Astrocyte (in vitro differentiated cells and primary cell): ENCODE measurements at regions not wholly inside any gene's neighbourhood (a gene's known extent, or its start where the extent isn't known, plus 50 kb on each side); places are given as distances from the start of the nearest gene placed in this dataset.

ENCODE experiments used
- DNase-seq: peaks from one replicate; pipeline ENCODE4 v3.0.0-alpha.2; 2010; ENCODE audit warnings: low read depth
- FAIRE-seq: peaks from 2 replicates; lab custom pipeline; 2011; peaks lifted over from hg19 to GRCh38; lab: Jason Lieb, UNC
- H2AFZ ChIP-seq: 2 replicates; pipeline ENCODE4 v1.6.0; 2012; ENCODE audit warnings: low read depth, low read length, inconsistent platforms
- H3K27ac ChIP-seq: 2 replicates; pipeline ENCODE4 v1.5.1; 2011; ENCODE audit warnings: low read depth, low read length, inconsistent platforms
- H3K27me3 ChIP-seq: 2 replicates; pipeline ENCODE4 v1.6.0; 2011; ENCODE audit warnings: low read length, inconsistent platforms; ENCODE audit not compliant: insufficient read depth
- H3K36me3 ChIP-seq: 2 replicates; pipeline ENCODE4 v1.5.1; 2011; ENCODE audit warnings: low read length, inconsistent platforms; ENCODE audit not compliant: insufficient read depth
- H3K4me1 ChIP-seq: 2 replicates; pipeline ENCODE4 v1.5.1; 2011; ENCODE audit warnings: low read length, inconsistent platforms; ENCODE audit not compliant: insufficient read depth
- H3K4me2 ChIP-seq: 2 replicates; pipeline ENCODE4 v1.6.0; 2012; ENCODE audit warnings: low read length, inconsistent platforms
- H3K4me3 ChIP-seq: 2 replicates; pipeline ENCODE4 v1.5.1; 2011; ENCODE audit warnings: low read depth, mild to moderate bottlenecking, low read length, inconsistent platforms; ENCODE audit not compliant: insufficient read depth
- H3K79me2 ChIP-seq: 2 replicates; pipeline ENCODE4 v1.6.0; 2012; ENCODE audit warnings: mild to moderate bottlenecking, low read length, inconsistent platforms; ENCODE audit not compliant: insufficient read depth
- H3K9ac ChIP-seq: 2 replicates; pipeline ENCODE4 v1.6.0; 2012; ENCODE audit warnings: mild to moderate bottlenecking, low read length, inconsistent platforms
- H3K9me3 ChIP-seq: 2 replicates; pipeline ENCODE4 v1.5.1; 2012; ENCODE audit warnings: low read depth, mild to moderate bottlenecking, low read length, inconsistent platforms; ENCODE audit not compliant: insufficient read depth
- H4K20me1 ChIP-seq: 2 replicates; pipeline ENCODE4 v1.6.0; 2012; ENCODE audit warnings: low read length, inconsistent platforms; ENCODE audit not compliant: insufficient read depth
- H3K27ac Mint-ChIP-seq: one replicate; pipeline ENCODE4 v1.8.0; 2021; ENCODE audit warnings: mild to moderate bottlenecking, mixed read lengths; ENCODE audit not compliant: unreplicated experiment
- H3K27me3 Mint-ChIP-seq: one replicate; pipeline ENCODE4 v1.8.0; 2021; ENCODE audit warnings: low read depth, mixed read lengths; ENCODE audit not compliant: unreplicated experiment
- H3K36me3 Mint-ChIP-seq: one replicate; pipeline ENCODE4 v1.8.0; 2021; ENCODE audit warnings: low read depth, mixed read lengths; ENCODE audit not compliant: unreplicated experiment
- H3K4me1 Mint-ChIP-seq: one replicate; pipeline ENCODE4 v1.8.0; 2021; ENCODE audit warnings: low read depth, mixed read lengths; ENCODE audit not compliant: unreplicated experiment
- H3K4me3 Mint-ChIP-seq: one replicate; pipeline ENCODE4 v1.8.0; 2021; ENCODE audit warnings: mild to moderate bottlenecking, moderate library complexity, mixed read lengths; ENCODE audit not compliant: unreplicated experiment
- H3K9me3 Mint-ChIP-seq: one replicate; pipeline ENCODE4 v1.8.0; 2021; ENCODE audit warnings: mild to moderate bottlenecking, mixed read lengths; ENCODE audit not compliant: unreplicated experiment
- EZH2 ChIP-seq: IDR thresholded peaks from 2 replicates; pipeline ENCODE4 v1.6.1; 2012; ENCODE audit warnings: mild to moderate bottlenecking, low read length, inconsistent platforms; ENCODE audit not compliant: insufficient read depth
- TF ChIP-seq, protein P1 (sequence below): IDR thresholded peaks from 2 replicates; pipeline ENCODE4 v1.5.1; 2011; ENCODE audit warnings: low read depth, mild to moderate bottlenecking, inconsistent platforms, low read length, moderate library complexity; ENCODE audit not compliant: insufficient read depth

- Mint-ChIP-seq H3K4me3 (no peak overlapping the region), H3K27ac (no peak overlapping the region)
- H3K4me3 ChIP-seq, result no peak overlapping the region
Observed at GRCh38 chr16:62404842-62405611, 368.8 kb upstream of the CDH8 start.

DNA sequence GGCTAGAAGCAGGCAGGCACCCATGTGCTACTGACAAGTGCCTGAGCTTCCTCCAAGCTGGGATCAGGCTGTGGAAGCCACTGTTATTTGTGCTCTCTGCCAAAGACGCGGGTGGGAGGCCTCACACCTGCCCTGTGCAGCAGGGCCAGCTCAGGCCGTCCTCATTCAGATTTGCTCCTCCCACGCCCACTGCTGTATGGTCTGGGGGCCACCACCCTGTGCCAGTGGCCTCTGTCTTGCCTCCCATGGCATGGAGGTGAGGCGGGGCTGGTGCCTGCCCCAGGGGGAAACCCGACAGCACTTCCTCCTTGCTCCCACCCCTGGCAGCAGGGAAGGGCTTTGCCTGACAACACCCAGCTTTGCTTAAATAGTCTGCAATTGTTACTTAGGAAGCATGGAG is 356.5 kb upstream of the CDH8 start:
- no peak overlapping the region for H3K27ac Mint-ChIP-seq
- TF ChIP-seq EZH2, result no peak
- TF ChIP-seq, protein P1, sequence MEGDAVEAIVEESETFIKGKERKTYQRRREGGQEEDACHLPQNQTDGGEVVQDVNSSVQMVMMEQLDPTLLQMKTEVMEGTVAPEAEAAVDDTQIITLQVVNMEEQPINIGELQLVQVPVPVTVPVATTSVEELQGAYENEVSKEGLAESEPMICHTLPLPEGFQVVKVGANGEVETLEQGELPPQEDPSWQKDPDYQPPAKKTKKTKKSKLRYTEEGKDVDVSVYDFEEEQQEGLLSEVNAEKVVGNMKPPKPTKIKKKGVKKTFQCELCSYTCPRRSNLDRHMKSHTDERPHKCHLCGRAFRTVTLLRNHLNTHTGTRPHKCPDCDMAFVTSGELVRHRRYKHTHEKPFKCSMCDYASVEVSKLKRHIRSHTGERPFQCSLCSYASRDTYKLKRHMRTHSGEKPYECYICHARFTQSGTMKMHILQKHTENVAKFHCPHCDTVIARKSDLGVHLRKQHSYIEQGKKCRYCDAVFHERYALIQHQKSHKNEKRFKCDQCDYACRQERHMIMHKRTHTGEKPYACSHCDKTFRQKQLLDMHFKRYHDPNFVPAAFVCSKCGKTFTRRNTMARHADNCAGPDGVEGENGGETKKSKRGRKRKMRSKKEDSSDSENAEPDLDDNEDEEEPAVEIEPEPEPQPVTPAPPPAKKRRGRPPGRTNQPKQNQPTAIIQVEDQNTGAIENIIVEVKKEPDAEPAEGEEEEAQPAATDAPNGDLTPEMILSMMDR, result no peak
- FAIRE-seq (no peak), DNase-seq (no peak)
- H3K9me3 Mint-ChIP-seq, result no peaks in the 10 kb centered on the region
- H3K36me3 ChIP-seq, result no peaks in the 10 kb centered on the region
- no peaks in the 10 kb centered on the region for H4K20me1 ChIP-seq
- no peaks in the 10 kb centered on the region for H3K27me3 Mint-ChIP-seq
- no peaks in the 10 kb centered on the region for H3K27me3 ChIP-seq
- no peak overlapping the region for H3K9ac ChIP-seq
- H3K36me3 Mint-ChIP-seq, result no peaks in the 10 kb centered on the region
- H3K79me2 ChIP-seq, result no peaks in the 10 kb centered on the region
- H3K4me1 ChIP-seq, result no peaks in the 10 kb centered on the region
- H3K4me3 Mint-ChIP-seq, result no peak overlapping the region
- H2AFZ ChIP-seq, result no peak overlapping the region
- H3K27ac ChIP-seq, result no peak overlapping the region
- peaks cover 4% of the 10 kb centered on the region for H3K9me3 ChIP-seq
- H3K4me2 ChIP-seq, result no peak overlapping the region
- H3K4me3 ChIP-seq, result no peak overlapping the region
- no peaks in the 10 kb centered on the region for H3K4me1 Mint-ChIP-seq

More at GRCh38 chr16:62404842-62405611, 368.8 kb upstream of the CDH8 start:
- H2AFZ ChIP-seq, result no peak overlapping the region
- H3K79me2 ChIP-seq, result no peaks in the 10 kb centered on the region
- no peaks in the 10 kb centered on the region for H3K36me3 Mint-ChIP-seq
- no peak for DNase-seq
- no peak for FAIRE-seq
- H3K4me2 ChIP-seq, result no peak overlapping the region
- TF ChIP-seq, protein P1, result no peak
- no peak for TF ChIP-seq EZH2
- H3K36me3 ChIP-seq, result no peaks in the 10 kb centered on the region
- H3K27me3 Mint-ChIP-seq, result no peaks in the 10 kb centered on the region
- H3K4me1 ChIP-seq, result no peaks in the 10 kb centered on the region
- H3K27me3 ChIP-seq, result no peaks in the 10 kb centered on the region
- no peaks in the 10 kb centered on the region for H3K9me3 Mint-ChIP-seq
- H3K27ac ChIP-seq, result no peak overlapping the region
- no peaks in the 10 kb centered on the region for H3K4me1 Mint-ChIP-seq
- H3K9me3 ChIP-seq, result no peaks in the 10 kb centered on the region
- H4K20me1 ChIP-seq, result no peaks in the 10 kb centered on the region
- no peak overlapping the region for H3K9ac ChIP-seq

DNA sequence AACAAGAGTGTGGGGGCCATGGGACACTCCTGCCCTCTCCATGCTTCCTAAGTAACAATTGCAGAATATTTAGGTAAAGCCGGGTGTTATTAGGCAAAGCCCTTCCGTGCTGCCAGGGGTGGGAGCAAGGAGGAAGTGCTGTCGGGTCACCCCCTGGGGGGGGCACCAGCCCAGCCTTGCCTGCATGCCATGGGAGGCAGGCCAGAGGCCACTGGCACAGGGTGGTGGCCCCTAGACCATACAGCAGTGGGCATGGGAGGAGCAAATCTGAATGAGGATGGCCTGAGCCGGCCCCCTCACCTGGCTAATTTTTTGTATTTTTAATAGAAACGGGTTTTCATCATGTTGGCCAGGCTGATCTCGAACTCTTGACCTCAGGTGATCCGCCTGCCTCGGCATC is 355.7 kb upstream of the CDH8 start:
- no peak overlapping the region for H2AFZ ChIP-seq
- TF ChIP-seq EZH2, result no peak
- TF ChIP-seq, protein P1, result no peak
- no peak overlapping the region for H3K9ac ChIP-seq
- H3K9me3 ChIP-seq, result peaks cover 4% of the 10 kb centered on the region
- H3K4me3 ChIP-seq, result no peak overlapping the region
- Mint-ChIP-seq H3K27me3 (no peaks in the 10 kb centered on the region), H3K4me3 (no peak overlapping the region), H3K4me1 (no peaks in the 10 kb centered on the region), H3K9me3 (no peaks in the 10 kb centered on the region), H3K27ac (no peak overlapping the region), H3K36me3 (no peaks in the 10 kb centered on the region)
- H3K4me1 ChIP-seq, result no peaks in the 10 kb centered on the region
- no peaks in the 10 kb centered on the region for H4K20me1 ChIP-seq
- H3K36me3 ChIP-seq, result no peaks in the 10 kb centered on the region
- no peak overlapping the region for H3K4me2 ChIP-seq
- no peaks in the 10 kb centered on the region for H3K79me2 ChIP-seq
- FAIRE-seq, result no peak
- no peaks in the 10 kb centered on the region for H3K27me3 ChIP-seq
- DNase-seq, result no peak
- no peak overlapping the region for H3K27ac ChIP-seq
